GM12865 (cell line): ENCODE measurements at regions not wholly inside any gene's neighbourhood (a gene's known extent, or its start where the extent isn't known, plus 50 kb on each side); places are given as distances from the start of the nearest gene placed in this dataset.

ENCODE experiments used
- DNase-seq: peaks from one replicate; pipeline ENCODE4 v3.0.0; 2010; ENCODE audit warnings: low read depth
- H3K4me3 ChIP-seq: 2 replicates; pipeline ENCODE4 v1.5.1; 2011; ENCODE audit warnings: mild to moderate bottlenecking, low read depth, low read length, control low read depth
- CTCF ChIP-seq: IDR thresholded peaks from 2 replicates; pipeline ENCODE4 v1.5.1; 2011; ENCODE audit warnings: low read length, control low read depth, low read depth, inconsistent platforms; ENCODE audit not compliant: insufficient read depth; ENCODE audit errors: missing control alignments

- DNase-seq = no peak
- no peak overlapping the region for H3K4me3 ChIP-seq
These were observed 471.8 kb upstream of the CWC22 start for GRCh38 chr2:180478883-180479282.

GRCh38 chr2:180474716-180475115, 467.6 kb upstream of the CWC22 start:
- no peak for TF ChIP-seq CTCF
- no peak for DNase-seq
- H3K4me3 ChIP-seq = no peak overlapping the region

More at GRCh38 chr2:180478883-180479282, 471.8 kb upstream of the CWC22 start:
- TF ChIP-seq CTCF = no peak

- H3K4me3 ChIP-seq = no peak overlapping the region
- DNase-seq = no peak
- TF ChIP-seq CTCF = no peak
These were observed 466.4 kb upstream of the CWC22 start for GRCh38 chr2:180473456-180473855.

GRCh38 chr2:180472133-180472532, 465.0 kb upstream of the CWC22 start:
- no peak for TF ChIP-seq CTCF
- DNase-seq = no peak
- H3K4me3 ChIP-seq = no peak overlapping the region

- no peak for DNase-seq
- TF ChIP-seq CTCF = no peak
- no peak overlapping the region for H3K4me3 ChIP-seq
These were observed 456.5 kb upstream of the CWC22 start for GRCh38 chr2:180463608-180464007.

- DNase-seq = no peak
- TF ChIP-seq CTCF = no peak
- no peak overlapping the region for H3K4me3 ChIP-seq
These were observed 454.7 kb upstream of the CWC22 start for GRCh38 chr2:180461761-180462160.

- no peak overlapping the region for H3K4me3 ChIP-seq
- TF ChIP-seq CTCF = no peak
- no peak for DNase-seq
These were observed 449.7 kb upstream of the CWC22 start for GRCh38 chr2:180456801-180457200.
